Neural progenitor cell (in vitro differentiated cells): ENCODE measurements at regions not wholly inside any gene's neighbourhood (a gene's known extent, or its start where the extent isn't known, plus 50 kb on each side); places are given as distances from the start of the nearest gene placed in this dataset.

Experiments used
- EZH2phosphoT487 ChIP-seq: fragments of 200-600 bp; sonication (generic); IDR thresholded peaks from 2 replicates; pipeline ENCODE4 v1.6.1; 2017; ENCODE audit warnings: antibody characterized with exemption
- TF ChIP-seq, protein P1 (sequence below): fragments of 200-600 bp; sonication (generic); IDR thresholded peaks from 2 replicates; pipeline ENCODE4 v1.5.1; 2017; ENCODE audit warnings: antibody characterized with exemption, mild to moderate bottlenecking

DNA sequence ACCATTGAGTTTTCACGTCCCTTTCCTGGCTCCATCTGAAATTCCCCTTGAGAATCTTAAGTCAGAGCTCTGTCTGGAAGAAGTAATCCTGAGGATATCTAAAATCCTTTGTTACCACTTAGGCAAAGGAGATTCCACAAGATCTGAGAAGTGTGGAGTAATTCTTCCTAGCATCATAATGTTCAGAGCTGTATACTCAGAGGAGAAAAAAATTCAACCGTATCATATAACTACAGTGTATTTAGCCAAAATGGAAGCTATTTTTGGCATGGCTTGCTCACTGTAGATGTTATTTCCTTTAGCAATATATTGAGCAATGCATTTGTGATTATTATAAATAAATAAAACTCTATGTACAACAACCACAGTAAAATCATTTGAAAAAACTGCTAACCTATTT lies 1858.4 kb downstream of the EFNA5 start:
- TF ChIP-seq, protein P1, sequence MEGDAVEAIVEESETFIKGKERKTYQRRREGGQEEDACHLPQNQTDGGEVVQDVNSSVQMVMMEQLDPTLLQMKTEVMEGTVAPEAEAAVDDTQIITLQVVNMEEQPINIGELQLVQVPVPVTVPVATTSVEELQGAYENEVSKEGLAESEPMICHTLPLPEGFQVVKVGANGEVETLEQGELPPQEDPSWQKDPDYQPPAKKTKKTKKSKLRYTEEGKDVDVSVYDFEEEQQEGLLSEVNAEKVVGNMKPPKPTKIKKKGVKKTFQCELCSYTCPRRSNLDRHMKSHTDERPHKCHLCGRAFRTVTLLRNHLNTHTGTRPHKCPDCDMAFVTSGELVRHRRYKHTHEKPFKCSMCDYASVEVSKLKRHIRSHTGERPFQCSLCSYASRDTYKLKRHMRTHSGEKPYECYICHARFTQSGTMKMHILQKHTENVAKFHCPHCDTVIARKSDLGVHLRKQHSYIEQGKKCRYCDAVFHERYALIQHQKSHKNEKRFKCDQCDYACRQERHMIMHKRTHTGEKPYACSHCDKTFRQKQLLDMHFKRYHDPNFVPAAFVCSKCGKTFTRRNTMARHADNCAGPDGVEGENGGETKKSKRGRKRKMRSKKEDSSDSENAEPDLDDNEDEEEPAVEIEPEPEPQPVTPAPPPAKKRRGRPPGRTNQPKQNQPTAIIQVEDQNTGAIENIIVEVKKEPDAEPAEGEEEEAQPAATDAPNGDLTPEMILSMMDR, result no peak
- no peak for TF ChIP-seq EZH2phosphoT487
